ENCODE measurements at regions not wholly inside any gene's neighbourhood (a gene's known extent, or its start where the extent isn't known, plus 50 kb on each side); places are given as distances from the start of the nearest gene placed in this dataset.

GRCh38 chr1:194512345-194512744 is 1325.9 kb upstream of the B3GALT2 start:
- TF ChIP-seq CTCF (IDR thresholded peaks at IDR 0.05; ENCODE audit: insufficient read depth, low read length), result no peak
- no peak for TF ChIP-seq REST (IDR thresholded peaks at IDR 0.05; ENCODE audit: insufficient replicate concordance, low read depth)
- no peak for TF ChIP-seq POLR2AphosphoS5 (IDR thresholded peaks at IDR 0.05; ENCODE audit: low read depth)
- no peak for TF ChIP-seq GABPA (IDR thresholded peaks at IDR 0.05; ENCODE audit: low read depth)

Measured in HL-60 (cell line).